ENCODE measurements at regions not wholly inside any gene's neighbourhood (a gene's known extent, or its start where the extent isn't known, plus 50 kb on each side); places are given as distances from the start of the nearest gene placed in this dataset.

DNA sequence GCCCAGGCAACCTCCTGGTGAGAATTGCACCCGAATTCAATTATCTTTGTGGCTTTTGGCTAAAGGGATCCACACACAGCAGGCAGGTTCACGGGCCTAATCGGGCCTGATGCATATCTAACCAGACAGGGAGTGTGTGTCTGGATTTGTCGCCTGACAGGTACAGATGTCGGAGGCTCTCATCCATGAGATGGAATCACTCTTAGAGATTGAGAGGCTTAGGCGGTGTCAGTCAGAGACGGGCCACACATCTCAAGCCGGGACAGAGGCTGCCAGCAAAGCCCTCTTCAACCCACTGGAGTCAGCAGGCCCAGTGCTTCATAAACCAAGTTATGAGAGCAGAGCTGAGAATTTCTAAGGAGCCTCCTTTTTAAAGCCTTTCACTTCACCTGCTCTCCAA, 247.0 kb downstream of the LRFN2 start (continued):
- TF ChIP-seq, protein P1, sequence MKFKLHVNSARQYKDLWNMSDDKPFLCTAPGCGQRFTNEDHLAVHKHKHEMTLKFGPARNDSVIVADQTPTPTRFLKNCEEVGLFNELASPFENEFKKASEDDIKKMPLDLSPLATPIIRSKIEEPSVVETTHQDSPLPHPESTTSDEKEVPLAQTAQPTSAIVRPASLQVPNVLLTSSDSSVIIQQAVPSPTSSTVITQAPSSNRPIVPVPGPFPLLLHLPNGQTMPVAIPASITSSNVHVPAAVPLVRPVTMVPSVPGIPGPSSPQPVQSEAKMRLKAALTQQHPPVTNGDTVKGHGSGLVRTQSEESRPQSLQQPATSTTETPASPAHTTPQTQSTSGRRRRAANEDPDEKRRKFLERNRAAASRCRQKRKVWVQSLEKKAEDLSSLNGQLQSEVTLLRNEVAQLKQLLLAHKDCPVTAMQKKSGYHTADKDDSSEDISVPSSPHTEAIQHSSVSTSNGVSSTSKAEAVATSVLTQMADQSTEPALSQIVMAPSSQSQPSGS (CRISPR knock-in tag; IDR thresholded peaks at IDR 0.05), result no peak
- no peak for TF ChIP-seq FOSL1 (CRISPR knock-in tag; IDR thresholded peaks at IDR 0.05; ENCODE audit: borderline replicate concordance)

DNA sequence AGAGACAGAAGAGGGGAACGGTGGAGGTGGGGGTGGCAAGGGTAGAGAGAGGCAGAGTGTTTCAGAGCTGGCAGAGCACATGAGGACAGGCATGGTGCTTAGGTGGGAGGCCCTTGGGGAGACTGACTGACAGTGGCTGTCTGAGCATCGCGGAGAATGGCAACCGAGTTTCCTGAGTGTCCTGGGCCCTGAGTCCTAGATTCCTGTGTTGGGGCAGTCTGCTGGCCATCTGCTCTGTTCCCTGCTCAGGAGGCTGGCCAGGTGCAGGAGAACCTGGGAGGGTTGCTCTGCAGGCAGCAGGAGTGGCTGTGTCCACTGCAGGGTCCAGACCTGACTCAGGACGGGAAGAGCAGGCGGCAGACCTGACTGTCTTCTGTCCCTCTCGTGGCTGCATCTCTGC, 248.9 kb downstream of the LRFN2 start:
- FAIRE-seq, result no peak
- POLR2A ChIA-PET, result no interaction called here
- H3K9ac ChIP-seq (ENCODE audit: insufficient read depth, low read depth, low read length), result no peak overlapping the region
- no peak overlapping the region for H3K4me2 ChIP-seq (ENCODE audit: low read depth, low read length)
- BruUV-seq (replicated peaks), result no TSS peak
- no peak for ATAC-seq
- DNase-seq (ENCODE audit: low spot score), result no peak
- H3K79me2 ChIP-seq (ENCODE audit: insufficient read depth, low read length), result no peaks in the 10 kb centered on the region
- CTCF ChIA-PET (ENCODE audit: low intra/inter-chr PET ratio, low total read pairs), result no interaction called here
- no peaks in the 10 kb centered on the region for H3K9me3 ChIP-seq (ENCODE audit: low read length)
- TF ChIP-seq ZNF124 (CRISPR knock-in tag; IDR thresholded peaks at IDR 0.05), result no peak
- TF ChIP-seq, protein P2, sequence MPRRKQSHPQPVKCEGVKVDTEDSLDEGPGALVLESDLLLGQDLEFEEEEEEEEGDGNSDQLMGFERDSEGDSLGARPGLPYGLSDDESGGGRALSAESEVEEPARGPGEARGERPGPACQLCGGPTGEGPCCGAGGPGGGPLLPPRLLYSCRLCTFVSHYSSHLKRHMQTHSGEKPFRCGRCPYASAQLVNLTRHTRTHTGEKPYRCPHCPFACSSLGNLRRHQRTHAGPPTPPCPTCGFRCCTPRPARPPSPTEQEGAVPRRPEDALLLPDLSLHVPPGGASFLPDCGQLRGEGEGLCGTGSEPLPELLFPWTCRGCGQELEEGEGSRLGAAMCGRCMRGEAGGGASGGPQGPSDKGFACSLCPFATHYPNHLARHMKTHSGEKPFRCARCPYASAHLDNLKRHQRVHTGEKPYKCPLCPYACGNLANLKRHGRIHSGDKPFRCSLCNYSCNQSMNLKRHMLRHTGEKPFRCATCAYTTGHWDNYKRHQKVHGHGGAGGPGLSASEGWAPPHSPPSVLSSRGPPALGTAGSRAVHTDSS (CRISPR knock-in tag; conservative IDR thresholded peaks at IDR 0.05), result no peak
- TF ChIP-seq MBD4 (IDR thresholded peaks at IDR 0.05; ENCODE audit: borderline replicate concordance, low read length), result no peak
- in situ Hi-C loops (cut with HindIII; ENCODE audit: extremely low pct_ligation_motif_present, low pct_unique_long_range_greater_than_20kb) (loop anchor here (25.0 kb wide), 1 partner anchor 699 kb away; the partner anchor contains the start of genes TSPO2 and UNC5CL), intact Hi-C loops (cut with micrococcal nuclease; ENCODE audit: unreplicated experiment) (no loop called here)
- H3K27ac ChIP-seq (ENCODE audit: extremely low read length, insufficient read depth, low read length), result no peak overlapping the region
- WGBS (ENCODE audit: low lambda C conversion rate), result 45% methylated on average over 5 of the region's 7 CpGs
- H3K36me3 ChIP-seq (replicated peaks in 1 of 2; ENCODE audit: control insufficient read depth in 1 of 2, insufficient read depth in 2 of 2, low read length in 2 of 2), result no peaks in the 10 kb centered on the region
- H3K4me1 ChIP-seq (ENCODE audit: insufficient read depth, low read length), result no peaks in the 10 kb centered on the region
- no peak overlapping the region for H2AFZ ChIP-seq (ENCODE audit: low read length)
- no peaks in the 10 kb centered on the region for H4K20me1 ChIP-seq (ENCODE audit: insufficient read depth, low read length)
- H3K4me3 ChIP-seq (replicated peaks in 1 of 3; ENCODE audit: insufficient read depth in 1 of 3, low read depth in 2 of 3, low read length in 3 of 3), result no peak overlapping the region
- H3K27me3 ChIP-seq (ENCODE audit: control insufficient read depth in 1 of 2, insufficient read depth in 2 of 2, low read length in 2 of 2), result no peaks in the 10 kb centered on the region; a peak in 2 of 5 replicates
